G401.6 (cell line): ENCODE measurements at regions not wholly inside any gene's neighbourhood (a gene's known extent, or its start where the extent isn't known, plus 50 kb on each side); places are given as distances from the start of the nearest gene placed in this dataset.

Source experiments
- FAIRE-seq: peaks from 2 replicates; lab custom pipeline; 2012; peaks lifted over from hg19 to GRCh38; lab: Jason Lieb, UNC

DNA sequence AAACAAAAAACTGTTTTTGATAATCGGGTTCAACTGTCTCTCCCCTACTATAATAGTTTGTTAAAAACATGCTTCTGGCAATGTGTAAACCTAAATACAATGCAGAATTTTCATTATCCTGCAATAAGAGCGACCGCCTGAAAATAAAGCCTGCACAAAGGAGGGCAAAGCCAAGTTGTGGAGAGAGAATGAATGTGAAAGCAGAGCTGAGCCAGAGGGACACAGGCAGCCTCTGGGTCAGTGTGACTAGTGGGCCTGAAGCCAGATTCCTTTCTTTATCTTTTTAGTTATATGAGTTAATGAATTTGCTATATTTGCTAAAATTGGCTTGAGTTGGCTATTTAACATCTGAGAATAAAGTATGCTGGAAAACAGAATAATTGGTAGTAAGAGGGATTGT, 615.2 kb downstream of the PLA2G4A start:
- FAIRE-seq: no peak

DNA sequence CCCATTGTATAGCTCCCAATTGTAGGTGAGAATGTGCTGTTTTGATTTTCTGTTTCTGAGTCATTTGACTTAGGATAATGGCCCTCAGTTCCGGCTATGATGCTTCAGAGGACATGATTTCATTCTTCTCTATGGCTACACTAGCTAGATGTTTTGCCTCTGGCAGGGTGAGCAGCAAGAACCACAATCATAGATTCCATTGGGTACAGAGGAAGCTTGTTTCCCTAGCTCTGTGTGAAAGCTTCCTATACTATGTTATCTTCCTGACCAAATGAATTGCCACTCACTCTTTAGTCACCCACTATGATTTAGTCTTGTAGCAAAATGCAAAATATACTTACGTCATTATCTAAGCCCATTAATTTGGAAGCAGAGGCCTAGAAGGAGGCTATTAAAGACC, 616.3 kb downstream of the PLA2G4A start:
- FAIRE-seq: no peak

DNA sequence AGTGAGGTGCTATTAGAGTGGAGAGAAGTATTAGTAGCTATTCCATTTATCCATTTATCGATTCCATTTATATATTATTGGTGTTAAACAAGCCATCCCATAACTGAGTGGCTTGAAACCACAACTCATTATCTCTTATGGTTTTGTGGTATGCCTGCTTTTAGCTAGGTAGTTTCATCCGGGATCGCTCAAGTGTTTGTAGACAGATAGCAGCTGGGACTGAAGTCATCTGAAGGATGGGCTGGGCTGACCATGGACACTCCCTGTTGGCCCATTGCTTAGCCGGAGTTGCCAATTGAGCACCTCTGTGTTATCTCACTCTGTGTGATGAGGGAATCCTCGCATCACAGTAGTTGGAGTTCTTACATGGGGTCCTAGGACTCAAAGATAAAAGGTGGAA, 622.5 kb downstream of the PLA2G4A start:
- FAIRE-seq: no peak

- no peak for FAIRE-seq
Observed at GRCh38 chr1:187454010-187454409, 625.3 kb downstream of the PLA2G4A start.

GRCh38 chr1:187456446-187456845, 627.7 kb downstream of the PLA2G4A start:
- no peak for FAIRE-seq

GRCh38 chr1:187460093-187460492, 631.3 kb downstream of the PLA2G4A start:
- no peak for FAIRE-seq

DNA sequence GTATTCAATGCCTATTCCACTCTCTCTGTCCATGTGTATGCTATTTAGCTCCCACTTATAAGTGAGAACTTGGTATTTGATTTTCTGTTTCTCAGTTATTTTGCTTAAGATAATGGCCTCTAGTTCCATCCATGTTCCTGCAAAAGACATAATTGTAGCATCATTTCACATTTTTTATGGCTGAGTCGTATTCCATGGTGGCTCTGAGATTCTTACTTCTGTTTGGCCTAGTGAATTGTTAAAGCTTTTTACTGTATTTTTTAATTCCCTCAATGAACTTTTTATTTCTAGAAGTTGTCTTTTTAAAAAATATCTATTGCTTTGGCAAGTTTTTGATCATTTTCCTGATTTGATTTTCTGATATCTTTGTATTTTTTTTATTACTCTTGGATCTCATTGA, 635.6 kb downstream of the PLA2G4A start:
- no peak for FAIRE-seq

DNA sequence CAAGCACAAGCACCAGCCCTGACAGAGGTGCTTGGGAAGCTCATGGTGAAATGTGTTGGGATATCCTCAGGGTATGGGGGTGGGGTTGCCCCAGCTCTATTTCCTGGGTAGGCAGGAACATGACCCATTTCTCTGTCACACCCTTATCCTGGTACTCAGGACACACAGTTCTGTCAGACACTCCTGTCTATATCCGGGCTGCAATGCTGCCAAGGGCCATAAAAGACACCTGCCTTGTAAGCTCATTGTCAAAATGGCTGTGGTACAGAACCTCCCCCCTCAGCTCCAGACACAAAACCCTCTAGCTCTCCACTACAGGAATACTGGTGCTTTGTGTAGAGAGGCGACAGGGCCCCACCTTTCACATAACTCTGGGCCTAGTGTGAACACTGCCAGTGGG, 636.7 kb downstream of the PLA2G4A start:
- no peak for FAIRE-seq

DNA sequence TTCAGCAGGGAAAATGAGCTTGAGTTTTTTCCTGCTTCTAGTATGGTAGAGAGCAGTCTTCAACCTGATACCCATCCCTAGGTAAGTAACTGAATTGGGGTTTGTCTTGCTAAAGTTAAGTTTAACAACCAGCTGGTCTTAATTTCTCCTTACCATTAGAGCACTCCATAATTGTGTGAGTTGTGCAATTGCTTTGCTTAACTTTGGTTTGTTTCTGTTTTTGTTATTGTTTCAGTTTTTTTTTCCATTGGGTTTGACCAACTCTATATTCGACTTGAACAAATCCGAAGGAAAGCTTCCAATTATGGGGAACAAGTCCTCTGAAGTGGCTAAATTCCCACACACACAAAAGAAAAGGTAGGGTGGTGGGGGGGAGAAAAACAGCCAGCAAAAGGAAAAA, 641.1 kb downstream of the PLA2G4A start:
- no peak for FAIRE-seq

- FAIRE-seq: no peak
Observed at GRCh38 chr1:187471555-187471954, 642.8 kb downstream of the PLA2G4A start.

- no peak for FAIRE-seq
Observed at GRCh38 chr1:187474336-187474735, 645.6 kb downstream of the PLA2G4A start.

DNA sequence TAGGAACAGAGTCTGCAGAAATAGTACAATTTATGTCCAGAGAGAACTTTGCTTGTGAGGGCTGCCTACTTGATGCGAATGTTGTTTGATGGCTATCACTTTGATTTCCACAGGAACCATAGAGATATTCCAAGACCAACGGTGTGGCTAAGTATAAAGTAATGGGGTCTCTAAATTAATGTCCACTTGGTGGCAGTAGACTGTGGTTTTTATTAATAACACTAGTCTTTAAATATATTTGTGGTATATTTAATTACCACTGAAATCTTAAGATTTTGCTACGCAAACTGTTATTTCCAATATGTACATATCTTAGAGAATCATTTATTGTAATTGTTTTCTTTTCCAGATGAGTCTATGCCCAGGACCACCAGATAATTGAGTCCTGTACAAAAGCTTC, 647.9 kb downstream of the PLA2G4A start:
- no peak for FAIRE-seq

GRCh38 chr1:187477103-187477502, 648.4 kb downstream of the PLA2G4A start:
- FAIRE-seq: no peak

GRCh38 chr1:187477535-187477934, 648.8 kb downstream of the PLA2G4A start:
- FAIRE-seq: no peak

DNA sequence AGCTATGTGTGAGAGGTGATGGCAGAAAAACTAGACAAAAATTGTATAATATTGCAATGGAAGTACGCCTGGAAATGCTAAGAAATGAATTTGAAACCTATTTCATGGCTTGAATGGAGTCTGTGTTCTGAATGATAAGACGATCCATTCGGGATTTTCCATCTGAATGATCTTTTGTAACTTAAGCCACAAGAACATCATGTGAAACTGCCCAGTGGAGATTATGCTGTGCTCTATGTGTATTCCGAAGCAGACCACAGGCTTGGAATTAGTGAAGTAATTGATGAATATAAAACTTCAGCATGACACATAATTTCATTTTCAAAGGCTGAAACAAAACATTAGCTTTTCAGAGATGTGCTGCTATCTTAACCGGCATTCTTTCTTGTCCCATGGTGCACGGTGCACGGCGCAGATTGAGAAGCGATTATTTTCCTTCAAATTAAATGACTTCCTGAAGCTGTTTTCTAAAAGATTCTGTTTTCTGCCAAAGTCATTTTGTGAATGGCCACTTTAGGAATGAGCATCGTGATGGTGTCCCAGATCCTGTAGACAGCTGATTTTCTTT, 652.9 kb downstream of the PLA2G4A start:
- FAIRE-seq: no peak

GRCh38 chr1:187490266-187490665, 661.5 kb downstream of the PLA2G4A start:
- FAIRE-seq: no peak

DNA sequence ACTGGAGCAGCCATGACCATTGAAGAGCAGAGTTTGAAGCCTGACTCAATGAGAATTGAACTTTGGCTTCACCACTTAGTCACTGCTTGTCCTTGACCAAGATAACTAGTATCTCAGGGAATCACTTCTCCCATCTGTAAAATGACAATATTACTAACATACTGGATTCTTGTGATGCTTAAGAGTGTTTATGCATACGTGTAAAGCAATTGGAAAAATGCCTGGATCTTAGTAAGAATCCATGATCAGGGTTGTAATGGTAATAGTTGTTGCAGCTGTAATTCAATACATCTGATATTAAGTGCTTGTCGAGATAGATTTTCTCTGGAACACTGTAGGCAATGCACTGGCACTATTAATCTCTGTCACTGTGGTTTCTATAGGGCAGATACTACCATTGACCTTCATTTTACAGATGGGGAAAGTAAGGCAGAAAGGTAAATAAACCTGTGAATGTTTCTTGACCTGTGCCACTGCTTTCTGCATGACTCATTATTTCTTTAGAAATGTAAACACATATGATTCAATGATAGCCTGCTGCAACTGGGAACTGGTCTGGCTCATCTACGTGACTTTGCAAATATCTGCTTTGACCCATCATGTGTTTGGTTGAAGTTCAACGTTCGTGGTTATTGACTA, 662.5 kb downstream of the PLA2G4A start:
- no peak for FAIRE-seq

- FAIRE-seq: no peak
Observed at GRCh38 chr1:187498028-187498427, 669.3 kb downstream of the PLA2G4A start.

- no peak for FAIRE-seq
Observed at GRCh38 chr1:187504779-187505178, 676.0 kb downstream of the PLA2G4A start.

DNA sequence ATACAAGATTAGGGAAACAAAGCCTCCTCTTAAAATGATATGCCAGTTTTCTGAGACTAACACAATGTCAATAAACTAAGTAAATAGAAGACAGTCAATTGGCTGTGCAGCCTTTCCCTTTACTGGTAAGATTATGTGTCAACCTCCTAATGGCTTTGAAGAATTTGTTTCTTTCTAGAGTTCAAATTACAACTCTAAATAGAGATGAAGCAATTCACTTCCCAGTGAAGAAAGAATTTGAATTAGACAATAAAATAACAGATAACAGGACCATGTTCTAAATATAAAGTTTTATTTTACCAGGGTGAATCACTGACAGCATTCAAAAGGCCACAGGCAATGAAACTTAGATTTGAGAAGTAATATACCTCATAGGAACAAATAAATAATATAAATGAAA, 680.3 kb downstream of the PLA2G4A start:
- FAIRE-seq: no peak

GRCh38 chr1:187513190-187513589, 684.4 kb downstream of the PLA2G4A start:
- no peak for FAIRE-seq

- FAIRE-seq: no peak
Observed at GRCh38 chr1:187514110-187514509, 685.4 kb downstream of the PLA2G4A start.

- FAIRE-seq: no peak
Observed at GRCh38 chr1:187516874-187517273, 688.1 kb downstream of the PLA2G4A start.

DNA sequence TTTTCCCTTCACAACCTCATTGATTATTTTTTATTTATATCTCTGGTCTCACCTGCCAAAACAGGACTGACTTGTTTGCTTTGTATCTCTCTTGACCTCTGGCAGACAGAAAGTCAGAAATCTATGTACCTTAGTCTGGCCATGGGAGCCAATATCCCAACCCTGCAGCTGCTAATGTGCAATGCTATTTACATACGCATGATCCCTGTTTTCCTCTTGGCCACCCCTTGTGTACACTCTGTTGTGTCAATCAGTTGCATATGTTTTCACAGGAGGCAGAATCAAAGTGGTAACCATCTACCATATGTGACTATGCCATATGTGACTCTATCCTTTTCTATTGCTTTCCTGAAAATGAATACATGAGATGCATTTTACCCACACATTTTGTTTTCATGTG, 688.8 kb downstream of the PLA2G4A start:
- no peak for FAIRE-seq

GRCh38 chr1:187527346-187527745, 698.6 kb downstream of the PLA2G4A start:
- no peak for FAIRE-seq
